MM.1S (cell line): ENCODE measurements at regions not wholly inside any gene's neighbourhood (a gene's known extent, or its start where the extent isn't known, plus 50 kb on each side); places are given as distances from the start of the nearest gene placed in this dataset.

Experiments
- CTCF ChIP-seq: fragments of 300-600 bp; sonication (generic); IDR thresholded peaks from 2 replicates; pipeline ENCODE4 v1.5.1; 2016; ENCODE audit warnings: antibody characterized with exemption, low read length, mixed read lengths
- EZH2 ChIP-seq: fragments of 300-600 bp; sonication (generic); optimal IDR thresholded peaks from 2 replicates; pipeline ENCODE3; 2017; ENCODE audit warnings: low read depth, mild to moderate bottlenecking, antibody characterized with exemption, low read length, mixed read lengths
- EZH2phosphoT487 ChIP-seq: fragments of 300-600 bp; sonication (generic); IDR thresholded peaks from 2 replicates; pipeline ENCODE4 v1.6.1; 2018; ENCODE audit warnings: antibody characterized with exemption, low read length

- no peak for TF ChIP-seq EZH2phosphoT487
- no peak for TF ChIP-seq CTCF
- no peak for TF ChIP-seq EZH2
These were observed 83.6 kb downstream of the PPP1R2C start for GRCh38 chrX:42694260-42694815.
